HG02870 (cell line): ENCODE measurements at regions not wholly inside any gene's neighbourhood (a gene's known extent, or its start where the extent isn't known, plus 50 kb on each side); places are given as distances from the start of the nearest gene placed in this dataset.

ENCODE experiments used
- ATAC-seq: cut with Tn5 transposase; IDR thresholded peaks from one replicate; pipeline ENCODE4 v1.9.1; 2021; ENCODE audit warnings: mild to moderate bottlenecking, moderate library complexity; ENCODE audit not compliant: unreplicated experiment

- ATAC-seq, result no peak
Measured at GRCh38 chr18:75638776-75639471, 211.4 kb upstream of the SMIM21 start.

GRCh38 chr18:75638223-75638775 is 210.8 kb upstream of the SMIM21 start:
- ATAC-seq, result no peak

- ATAC-seq, result no peak
Measured at GRCh38 chr18:75635096-75635495, 207.6 kb upstream of the SMIM21 start.

- no peak for ATAC-seq
Measured at GRCh38 chr18:75625966-75626365, 198.5 kb upstream of the SMIM21 start.

- ATAC-seq, result no peak
Measured at GRCh38 chr18:75624869-75625268, 197.4 kb upstream of the SMIM21 start.

- ATAC-seq, result no peak
Measured at GRCh38 chr18:75621818-75622217, 194.3 kb upstream of the SMIM21 start.

- ATAC-seq, result no peak
Measured at GRCh38 chr18:75618146-75618545, 190.6 kb upstream of the SMIM21 start.

GRCh38 chr18:75612456-75612855 is 185.0 kb upstream of the SMIM21 start:
- ATAC-seq, result no peak

GRCh38 chr18:75607701-75608100 is 180.2 kb upstream of the SMIM21 start:
- no peak for ATAC-seq

- no peak for ATAC-seq
Measured at GRCh38 chr18:75592527-75592926, 165.0 kb upstream of the SMIM21 start.

GRCh38 chr18:75588412-75588811 is 160.9 kb upstream of the SMIM21 start:
- ATAC-seq, result no peak

- no peak for ATAC-seq
Measured at GRCh38 chr18:75587131-75587530, 159.6 kb upstream of the SMIM21 start.

GRCh38 chr18:75586130-75586889 is 158.8 kb upstream of the SMIM21 start:
- ATAC-seq, result no peak

- ATAC-seq, result no peak
Measured at GRCh38 chr18:75582940-75583339, 155.4 kb upstream of the SMIM21 start.

- ATAC-seq, result no peak
Measured at GRCh38 chr18:75582406-75582821, 154.9 kb upstream of the SMIM21 start.

GRCh38 chr18:75581336-75582131 is 154.0 kb upstream of the SMIM21 start:
- no peak for ATAC-seq

GRCh38 chr18:75574187-75574586 is 146.7 kb upstream of the SMIM21 start:
- ATAC-seq, result no peak

- ATAC-seq, result no peak
Measured at GRCh38 chr18:75563150-75563549, 135.6 kb upstream of the SMIM21 start.

- no peak for ATAC-seq
Measured at GRCh38 chr18:75562216-75562615, 134.7 kb upstream of the SMIM21 start.

GRCh38 chr18:75558790-75559189 is 131.3 kb upstream of the SMIM21 start:
- no peak for ATAC-seq

- no peak for ATAC-seq
Measured at GRCh38 chr18:75556841-75557240, 129.3 kb upstream of the SMIM21 start.
